GM12865 (cell line): ENCODE measurements at regions not wholly inside any gene's neighbourhood (a gene's known extent, or its start where the extent isn't known, plus 50 kb on each side); places are given as distances from the start of the nearest gene placed in this dataset.

ENCODE experiments used
- DNase-seq: peaks from one replicate; pipeline ENCODE4 v3.0.0; 2010; ENCODE audit warnings: low read depth
- H3K4me3 ChIP-seq: 2 replicates; pipeline ENCODE4 v1.5.1; 2011; ENCODE audit warnings: mild to moderate bottlenecking, low read depth, low read length, control low read depth
- TF ChIP-seq, protein P1 (sequence below): IDR thresholded peaks from 2 replicates; pipeline ENCODE4 v1.5.1; 2011; ENCODE audit warnings: low read length, control low read depth, low read depth, inconsistent platforms; ENCODE audit not compliant: insufficient read depth; ENCODE audit errors: missing control alignments

DNA sequence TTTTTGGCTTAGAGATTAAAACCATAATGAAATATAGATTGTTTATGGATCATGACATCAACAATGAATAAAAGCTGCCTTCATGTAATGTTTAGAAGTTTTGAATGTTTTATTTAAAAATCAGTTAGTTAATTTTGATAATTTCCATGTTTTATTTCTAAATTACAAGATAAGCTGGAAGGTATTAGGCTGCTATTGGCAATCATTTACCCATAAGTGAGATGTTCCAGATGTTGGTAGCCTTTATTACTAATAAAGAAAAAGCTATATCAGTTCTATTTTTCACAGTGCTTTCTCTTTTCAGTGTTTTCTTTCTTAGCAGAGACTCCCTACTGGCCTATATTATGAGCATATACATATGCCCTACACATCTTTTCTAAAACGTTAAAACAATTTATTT, 347.0 kb downstream of the CSNK1G3 start:
- no peak overlapping the region for H3K4me3 ChIP-seq
- TF ChIP-seq, protein P1, sequence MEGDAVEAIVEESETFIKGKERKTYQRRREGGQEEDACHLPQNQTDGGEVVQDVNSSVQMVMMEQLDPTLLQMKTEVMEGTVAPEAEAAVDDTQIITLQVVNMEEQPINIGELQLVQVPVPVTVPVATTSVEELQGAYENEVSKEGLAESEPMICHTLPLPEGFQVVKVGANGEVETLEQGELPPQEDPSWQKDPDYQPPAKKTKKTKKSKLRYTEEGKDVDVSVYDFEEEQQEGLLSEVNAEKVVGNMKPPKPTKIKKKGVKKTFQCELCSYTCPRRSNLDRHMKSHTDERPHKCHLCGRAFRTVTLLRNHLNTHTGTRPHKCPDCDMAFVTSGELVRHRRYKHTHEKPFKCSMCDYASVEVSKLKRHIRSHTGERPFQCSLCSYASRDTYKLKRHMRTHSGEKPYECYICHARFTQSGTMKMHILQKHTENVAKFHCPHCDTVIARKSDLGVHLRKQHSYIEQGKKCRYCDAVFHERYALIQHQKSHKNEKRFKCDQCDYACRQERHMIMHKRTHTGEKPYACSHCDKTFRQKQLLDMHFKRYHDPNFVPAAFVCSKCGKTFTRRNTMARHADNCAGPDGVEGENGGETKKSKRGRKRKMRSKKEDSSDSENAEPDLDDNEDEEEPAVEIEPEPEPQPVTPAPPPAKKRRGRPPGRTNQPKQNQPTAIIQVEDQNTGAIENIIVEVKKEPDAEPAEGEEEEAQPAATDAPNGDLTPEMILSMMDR, result no peak
- DNase-seq, result no peak

DNA sequence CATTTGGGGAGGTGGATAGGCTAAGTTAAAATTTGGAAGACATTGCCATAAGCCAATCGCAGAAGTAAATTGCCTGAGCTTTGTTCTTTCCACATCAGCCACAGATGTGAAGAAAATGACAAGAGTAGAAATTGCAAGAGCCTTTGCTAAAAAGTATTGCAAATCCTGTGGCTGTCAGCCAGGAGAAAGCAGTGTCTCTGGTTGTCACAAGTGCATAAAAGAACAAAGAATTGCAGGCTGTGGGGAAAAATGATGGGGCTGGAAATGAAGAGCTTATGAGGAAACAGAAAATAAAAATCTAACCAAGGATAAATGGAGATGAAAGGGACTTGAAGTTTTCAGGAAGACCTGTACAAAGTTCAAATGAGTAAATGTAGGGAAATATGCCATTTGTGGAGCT, 344.8 kb downstream of the CSNK1G3 start:
- DNase-seq, result no peak
- no peak overlapping the region for H3K4me3 ChIP-seq
- TF ChIP-seq, protein P1, result no peak

DNA sequence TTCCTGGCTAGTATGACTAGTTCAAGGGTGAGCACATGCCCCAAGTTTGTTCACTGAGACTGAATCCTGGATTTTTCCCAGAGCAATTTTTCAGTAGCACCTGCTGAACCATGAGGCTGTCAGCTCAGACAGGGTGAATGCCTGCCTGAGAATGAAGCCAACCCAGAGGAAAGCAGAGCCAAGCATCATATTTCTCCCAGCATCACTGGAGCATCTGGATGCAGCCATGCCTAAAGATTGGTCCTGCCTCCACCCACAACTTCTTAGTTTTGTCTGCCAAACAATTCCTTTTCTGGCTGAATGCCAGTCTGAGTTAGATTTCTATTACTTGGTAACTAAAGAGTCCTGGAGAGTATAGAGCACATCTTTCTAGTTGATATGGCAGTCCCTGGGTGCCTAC, 343.6 kb downstream of the CSNK1G3 start:
- no peak for DNase-seq
- TF ChIP-seq, protein P1, result no peak
- H3K4me3 ChIP-seq, result no peak overlapping the region

DNA sequence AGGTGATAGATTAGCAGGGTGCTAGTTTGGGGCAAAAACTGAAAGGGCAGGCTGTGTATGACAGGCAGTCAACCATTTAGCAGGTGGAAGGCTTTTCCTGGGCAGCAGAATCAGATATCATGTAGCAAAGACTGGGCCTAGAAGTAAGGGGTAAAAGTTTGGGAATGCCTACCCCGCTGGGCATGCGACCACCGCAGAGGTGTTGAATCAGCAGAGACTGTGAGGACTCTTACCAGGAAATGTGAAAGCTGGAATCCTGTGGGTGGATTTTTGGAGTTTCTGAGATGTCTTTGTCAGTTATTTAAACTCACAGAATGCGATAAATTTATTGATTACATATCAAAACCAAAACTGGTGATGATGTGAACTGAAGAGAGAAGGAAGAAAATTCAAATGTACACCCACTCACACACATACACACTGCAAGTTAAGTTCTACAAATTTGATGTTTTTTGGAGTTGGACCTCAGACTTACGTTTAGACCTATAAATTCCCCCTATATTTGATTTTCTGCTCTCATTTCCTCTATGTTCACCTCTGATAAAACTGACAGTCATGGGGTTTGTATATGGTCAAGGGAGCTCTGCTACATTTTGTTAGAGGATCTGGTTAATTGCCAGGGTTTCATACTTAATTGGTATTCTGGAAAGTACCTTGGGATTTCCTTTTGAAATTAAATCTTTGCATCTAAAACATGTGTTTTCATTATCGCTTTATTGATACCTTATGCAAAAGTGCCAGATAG, 333.6 kb downstream of the CSNK1G3 start:
- DNase-seq, result no peak
- no peak overlapping the region for H3K4me3 ChIP-seq
- TF ChIP-seq, protein P1, result no peak

DNA sequence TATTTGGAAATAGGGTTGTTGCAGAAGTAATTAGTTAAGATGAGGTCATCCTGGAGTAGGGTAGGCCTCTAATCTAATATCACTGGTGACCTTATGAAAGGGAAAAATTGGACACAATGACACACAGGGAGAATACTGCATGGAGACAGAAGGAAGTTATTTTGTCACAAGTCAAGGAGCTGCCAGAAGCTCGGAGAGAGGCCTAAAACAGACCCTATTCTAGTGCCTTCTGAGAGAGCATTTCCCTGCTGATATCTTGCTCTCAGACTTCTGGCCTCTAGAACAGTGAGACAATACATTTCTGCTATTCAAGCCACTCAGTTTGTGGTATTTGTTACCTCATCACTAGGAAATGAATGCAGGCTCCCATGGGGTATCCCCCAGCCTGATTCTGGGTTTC, 332.9 kb downstream of the CSNK1G3 start:
- H3K4me3 ChIP-seq, result no peak overlapping the region
- TF ChIP-seq, protein P1, result no peak
- peak; percentile 10 for DNase-seq

DNA sequence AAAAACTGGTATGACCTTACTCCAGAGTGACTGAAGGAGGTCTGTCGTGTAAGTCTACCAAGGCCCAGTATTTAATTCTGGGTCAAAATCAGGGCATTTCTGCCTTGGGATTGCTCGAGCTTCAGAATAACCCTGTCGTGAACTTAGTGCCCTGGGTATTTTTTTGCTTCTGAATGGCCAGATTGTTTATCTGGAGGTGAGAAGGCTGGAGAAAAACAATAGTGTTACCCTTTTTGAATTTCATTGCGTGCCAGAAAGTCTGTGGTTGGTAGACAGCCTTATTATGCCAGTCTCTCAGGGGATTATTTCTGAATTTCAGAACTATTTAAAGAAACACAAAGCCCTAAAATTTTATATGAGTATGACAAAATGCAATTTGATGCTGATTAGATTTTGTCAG, 323.4 kb downstream of the CSNK1G3 start:
- DNase-seq, result no peak
- TF ChIP-seq, protein P1, result no peak
- H3K4me3 ChIP-seq, result no peak overlapping the region

DNA sequence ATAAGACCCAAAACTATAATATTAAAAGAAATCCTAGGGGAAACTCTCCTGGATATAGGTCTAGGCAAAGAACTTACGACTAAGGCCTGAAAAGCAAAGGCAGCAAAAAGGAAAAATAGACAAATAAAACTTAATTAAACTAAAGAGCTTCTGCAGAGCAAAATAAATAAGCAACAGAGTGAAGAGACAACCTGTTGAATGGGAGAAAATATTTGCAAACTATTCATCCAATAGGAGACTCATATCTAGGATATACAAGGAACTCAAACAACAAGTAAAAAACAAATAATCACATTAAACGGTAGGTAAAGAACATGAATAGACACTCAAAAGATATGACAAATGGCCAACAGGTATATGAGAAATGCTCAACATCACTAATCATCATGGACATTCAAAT, 318.6 kb downstream of the CSNK1G3 start:
- TF ChIP-seq, protein P1, result no peak
- H3K4me3 ChIP-seq, result no peak overlapping the region
- no peak for DNase-seq
